Hepatocyte (in vitro differentiated cells): ENCODE measurements at regions not wholly inside any gene's neighbourhood (a gene's known extent, or its start where the extent isn't known, plus 50 kb on each side); places are given as distances from the start of the nearest gene placed in this dataset.

Experiments
- DNase-seq: peaks from one replicate; pipeline ENCODE4 v3.0.0-alpha.2; 2016; ENCODE audit warnings: low spot score
- H2AFZ ChIP-seq: fragments of 200-600 bp; sonication (generic); 2 replicates; pipeline ENCODE4 v1.6.0; 2016; ENCODE audit warnings: antibody characterized with exemption, mild to moderate bottlenecking
- H3K27ac ChIP-seq: fragments of 200-600 bp; sonication (generic); 2 replicates; pipeline ENCODE4 v1.5.1; 2016; ENCODE audit warnings: mild to moderate bottlenecking
- H3K27me3 ChIP-seq: fragments of 200-600 bp; sonication (generic); 2 replicates; pipeline ENCODE4 v1.6.1; 2016
- H3K36me3 ChIP-seq: fragments of 200-600 bp; sonication (generic); replicated peaks from 2 replicates; pipeline ENCODE4 v1.5.1; 2016; ENCODE audit warnings: low read depth; ENCODE audit not compliant: insufficient read depth
- H3K4me1 ChIP-seq: fragments of 200-600 bp; sonication (generic); 2 replicates; pipeline ENCODE4 v1.5.1; 2016; ENCODE audit warnings: mild to moderate bottlenecking, moderate library complexity; ENCODE audit not compliant: insufficient read depth
- H3K4me2 ChIP-seq: fragments of 200-600 bp; sonication (generic); 2 replicates; pipeline ENCODE4 v1.6.0; 2016
- H3K4me3 ChIP-seq: fragments of 200-600 bp; sonication (generic); 2 replicates; pipeline ENCODE4 v1.5.1; 2016; ENCODE audit warnings: mild to moderate bottlenecking
- H3K79me2 ChIP-seq: fragments of 200-600 bp; sonication (generic); 2 replicates; pipeline ENCODE4 v1.6.0; 2017; ENCODE audit warnings: mild to moderate bottlenecking
- H3K9me2 ChIP-seq: fragments of 200-600 bp; sonication (generic); replicated peaks from 2 replicates; pipeline ENCODE4 v1.6.0; 2017; ENCODE audit warnings: mild to moderate bottlenecking; ENCODE audit not compliant: insufficient read depth
- H3K9me3 ChIP-seq: fragments of 200-600 bp; sonication (generic); 2 replicates; pipeline ENCODE4 v1.5.1; 2016; ENCODE audit warnings: low read depth, mild to moderate bottlenecking
- H4K20me1 ChIP-seq: fragments of 200-600 bp; sonication (generic); 2 replicates; pipeline ENCODE4 v1.6.0; 2016; ENCODE audit warnings: mild to moderate bottlenecking; ENCODE audit not compliant: insufficient read depth, poor library complexity, severe bottlenecking
- CTCF ChIP-seq: fragments of 200-600 bp; sonication (generic); IDR thresholded peaks from 2 replicates; pipeline ENCODE4 v1.5.1; 2016; ENCODE audit warnings: antibody characterized with exemption, mild to moderate bottlenecking; ENCODE audit not compliant: poor library complexity
- EZH2 ChIP-seq: fragments of 200-600 bp; sonication (generic); IDR thresholded peaks from 2 replicates; pipeline ENCODE4 v1.6.1; 2016; ENCODE audit warnings: antibody characterized with exemption, mild to moderate bottlenecking, borderline replicate concordance
- EZH2phosphoT487 ChIP-seq: fragments of 200-600 bp; sonication (generic); IDR thresholded peaks from one replicate; pipeline ENCODE4 v1.6.1; 2018; ENCODE audit warnings: antibody characterized with exemption, mild to moderate bottlenecking, low read depth, moderate library complexity; ENCODE audit not compliant: unreplicated experiment, severe bottlenecking
- WGBS: methylation state at CpG from one replicate; pipeline ENCODE4 v1.1.6; 2016; ENCODE audit warnings: low lambda C conversion rate; ENCODE audit errors: missing lambda C conversion rate; 5-methylcytosine and 5-hydroxymethylcytosine counted together

DNA sequence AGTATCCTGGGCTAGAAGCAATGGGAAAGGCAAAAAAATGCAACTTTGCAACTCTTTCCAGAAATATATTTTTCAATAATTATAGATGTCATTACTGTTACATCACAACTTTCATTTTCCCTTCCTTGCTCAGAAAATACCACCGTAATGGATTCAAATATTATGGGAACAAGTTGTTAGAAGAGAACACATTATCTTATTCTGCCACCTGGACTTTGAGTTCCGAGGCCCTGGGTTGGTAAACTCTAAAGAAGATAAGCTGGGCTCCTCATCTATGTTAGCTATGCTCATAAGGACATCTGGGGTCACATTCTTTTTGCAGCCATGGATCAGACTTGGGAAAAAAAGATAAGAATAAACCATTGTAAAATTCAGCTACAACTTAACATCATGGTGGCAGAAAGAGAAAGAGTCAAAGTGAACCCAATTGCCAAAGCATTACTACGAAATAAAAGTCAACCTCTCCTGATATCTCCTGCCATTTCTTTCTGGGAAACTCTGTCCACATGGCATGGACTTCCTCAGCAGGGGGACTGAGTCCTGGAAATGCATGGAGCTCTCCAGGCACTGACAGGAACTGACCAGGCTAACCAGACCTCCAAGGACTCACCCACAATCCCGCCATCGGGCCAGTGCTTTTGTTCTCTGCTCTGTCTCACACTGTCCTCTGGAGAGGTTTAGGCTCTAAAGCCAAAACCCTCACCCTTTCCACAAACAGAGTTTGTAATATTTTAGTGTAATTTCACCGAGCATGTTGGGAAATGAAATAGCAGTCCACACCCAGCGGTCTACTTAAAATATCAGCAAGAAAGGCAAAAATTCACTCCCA, 499.1 kb upstream of the RUNX1 start:
- no peak for TF ChIP-seq EZH2phosphoT487
- no peak overlapping the region for H3K27ac ChIP-seq
- peak overlapping the region; percentile 40 for H3K4me2 ChIP-seq
- 76% methylated on average over 7 of the region's 7 CpGs for WGBS
- no peaks in the 10 kb centered on the region for H3K36me3 ChIP-seq
- no peak overlapping the region for H2AFZ ChIP-seq
- no peaks in the 10 kb centered on the region for H3K9me2 ChIP-seq
- H3K4me1 ChIP-seq = no peaks in the 10 kb centered on the region
- H3K79me2 ChIP-seq = no peaks in the 10 kb centered on the region
- no peaks in the 10 kb centered on the region for H3K9me3 ChIP-seq
- no peaks in the 10 kb centered on the region for H3K27me3 ChIP-seq
- no peaks in the 10 kb centered on the region for H4K20me1 ChIP-seq
- peak; percentile 56 for DNase-seq
- no peak overlapping the region for H3K4me3 ChIP-seq

GRCh38 chr21:35543746-35544145, 494.6 kb upstream of the RUNX1 start:
- TF ChIP-seq EZH2phosphoT487 (no peak), CTCF (no peak), EZH2 (no peak)
- H3K36me3 ChIP-seq = no peaks in the 10 kb centered on the region
- no peaks in the 10 kb centered on the region for H3K9me3 ChIP-seq
- H3K79me2 ChIP-seq = no peaks in the 10 kb centered on the region
- H3K4me3 ChIP-seq = no peak overlapping the region
- H3K4me2 ChIP-seq = no peak overlapping the region
- no peak overlapping the region for H3K27ac ChIP-seq
- H4K20me1 ChIP-seq = no peaks in the 10 kb centered on the region
- WGBS = 84% methylated on average over 5 of the region's 5 CpGs
- no peak for DNase-seq
- H3K27me3 ChIP-seq = no peaks in the 10 kb centered on the region
- no peaks in the 10 kb centered on the region for H3K9me2 ChIP-seq
- H2AFZ ChIP-seq = no peak overlapping the region
- H3K4me1 ChIP-seq = peaks cover 6% of the 10 kb centered on the region

DNA sequence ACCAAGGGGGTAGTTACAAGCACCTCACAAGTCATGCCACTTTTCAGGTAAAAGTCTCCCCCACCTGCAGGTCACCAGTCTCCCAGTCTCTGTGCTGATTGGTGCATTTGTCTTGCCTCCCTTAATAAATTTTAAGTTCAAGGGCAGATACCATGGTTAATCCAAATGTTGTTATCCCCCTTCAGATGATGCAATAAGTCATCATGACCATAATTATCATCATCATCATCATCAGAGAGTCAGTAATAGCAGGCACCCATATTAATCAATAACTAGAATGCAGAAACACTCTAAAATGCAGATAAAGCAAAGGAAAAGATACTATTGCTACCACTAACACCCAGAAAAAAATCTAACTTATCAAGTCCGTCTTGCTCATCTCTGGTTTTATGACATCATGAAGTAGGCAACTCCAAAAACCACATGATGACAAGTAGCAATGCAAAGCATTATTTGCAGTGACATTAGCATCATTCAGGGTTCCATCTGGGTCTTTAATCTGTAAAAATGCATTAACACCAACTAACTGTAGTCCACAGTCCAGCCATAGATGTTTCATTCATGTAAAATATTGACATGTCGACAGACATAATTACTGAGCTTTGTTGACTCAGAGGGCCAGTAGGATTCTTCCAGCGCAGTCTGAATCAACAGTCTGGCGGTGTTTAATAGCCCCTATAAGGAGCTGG, 492.0 kb upstream of the RUNX1 start:
- TF ChIP-seq EZH2phosphoT487 (no peak), CTCF (no peak), EZH2 (no peak)
- no peak for DNase-seq
- H2AFZ ChIP-seq = no peak overlapping the region
- H3K79me2 ChIP-seq = no peaks in the 10 kb centered on the region
- H3K4me3 ChIP-seq = no peak overlapping the region
- no peaks in the 10 kb centered on the region for H3K36me3 ChIP-seq
- no peaks in the 10 kb centered on the region for H4K20me1 ChIP-seq
- WGBS = 77% methylated on average over 4 of the region's 4 CpGs
- H3K9me2 ChIP-seq = no peaks in the 10 kb centered on the region
- H3K9me3 ChIP-seq = no peaks in the 10 kb centered on the region
- no peaks in the 10 kb centered on the region for H3K27me3 ChIP-seq
- H3K27ac ChIP-seq = no peak overlapping the region
- no peak overlapping the region for H3K4me2 ChIP-seq
- peaks cover 6% of the 10 kb centered on the region for H3K4me1 ChIP-seq

- H3K4me2 ChIP-seq = no peak overlapping the region
- H4K20me1 ChIP-seq = no peaks in the 10 kb centered on the region
- no peak overlapping the region for H2AFZ ChIP-seq
- no peaks in the 10 kb centered on the region for H3K9me3 ChIP-seq
- no peak for DNase-seq
- no peaks in the 10 kb centered on the region for H3K36me3 ChIP-seq
- H3K4me1 ChIP-seq = peaks cover 6% of the 10 kb centered on the region
- H3K27me3 ChIP-seq = no peaks in the 10 kb centered on the region
- H3K9me2 ChIP-seq = no peaks in the 10 kb centered on the region
- WGBS = 61% methylated on average over 1 of the region's 1 CpG
- TF ChIP-seq CTCF (no peak), EZH2 (no peak), EZH2phosphoT487 (no peak)
- H3K79me2 ChIP-seq = no peaks in the 10 kb centered on the region
- H3K27ac ChIP-seq = no peak overlapping the region
- H3K4me3 ChIP-seq = no peak overlapping the region
Observed at GRCh38 chr21:35538386-35538785, 489.3 kb upstream of the RUNX1 start.
